HG03139 (cell line): ENCODE measurements at regions not wholly inside any gene's neighbourhood (a gene's known extent, or its start where the extent isn't known, plus 50 kb on each side); places are given as distances from the start of the nearest gene placed in this dataset.
"Not testable (repeated sequence)": the region's sequence is repeated elsewhere in the genome, so short reads cannot be mapped to it uniquely, and the experiment has no call there.

Experiments used
- ATAC-seq: cut with Tn5 transposase; IDR thresholded peaks from one replicate; pipeline ENCODE4 v1.9.1; 2021; ENCODE audit not compliant: unreplicated experiment

DNA sequence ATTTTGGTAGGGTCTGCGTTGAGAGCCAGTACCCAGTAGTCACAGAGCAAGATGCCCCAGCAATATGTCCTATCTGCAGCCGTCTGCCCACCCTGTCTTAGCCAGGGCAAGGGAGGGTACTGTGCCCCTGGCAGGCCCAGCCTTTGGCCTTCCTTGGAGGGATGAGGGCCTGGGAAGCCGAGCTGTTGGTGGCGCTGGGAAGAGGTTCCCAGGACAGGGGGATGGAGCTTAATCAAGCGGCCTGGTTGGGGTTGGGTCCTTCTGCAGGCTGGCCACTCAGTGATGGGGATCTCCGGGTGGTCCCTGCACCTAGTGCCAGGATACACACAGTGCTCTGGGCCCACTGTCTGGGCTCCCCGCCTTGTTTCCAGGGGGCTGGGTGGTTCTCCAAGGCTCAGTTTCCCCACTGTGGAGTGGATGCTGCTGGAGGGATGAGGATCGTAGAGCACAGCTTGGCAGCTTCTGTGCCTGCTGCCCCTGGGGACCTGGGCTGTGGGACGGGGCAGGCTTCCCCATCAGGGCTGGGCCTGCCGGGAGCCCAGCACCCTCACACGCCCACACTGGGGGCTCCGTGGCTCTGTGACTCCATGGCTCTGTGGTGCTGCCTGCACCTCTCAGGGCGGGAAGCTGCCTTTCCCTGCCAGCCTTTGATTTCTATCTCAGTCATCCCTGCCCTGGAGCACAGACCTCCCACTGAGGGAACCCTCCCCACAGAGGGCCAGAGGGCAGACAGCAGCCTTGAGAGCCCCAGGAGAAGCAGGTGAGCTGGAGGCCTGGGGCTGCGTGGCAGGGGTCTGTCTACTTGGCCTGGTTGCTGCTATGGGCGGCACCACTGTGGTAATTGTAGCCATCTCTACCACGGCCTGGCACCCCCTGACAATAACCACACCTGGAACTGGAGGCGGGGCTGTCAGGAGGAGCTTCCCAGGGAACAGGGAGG is 357.0 kb downstream of the TMEM121 start:
- no peak for ATAC-seq

DNA sequence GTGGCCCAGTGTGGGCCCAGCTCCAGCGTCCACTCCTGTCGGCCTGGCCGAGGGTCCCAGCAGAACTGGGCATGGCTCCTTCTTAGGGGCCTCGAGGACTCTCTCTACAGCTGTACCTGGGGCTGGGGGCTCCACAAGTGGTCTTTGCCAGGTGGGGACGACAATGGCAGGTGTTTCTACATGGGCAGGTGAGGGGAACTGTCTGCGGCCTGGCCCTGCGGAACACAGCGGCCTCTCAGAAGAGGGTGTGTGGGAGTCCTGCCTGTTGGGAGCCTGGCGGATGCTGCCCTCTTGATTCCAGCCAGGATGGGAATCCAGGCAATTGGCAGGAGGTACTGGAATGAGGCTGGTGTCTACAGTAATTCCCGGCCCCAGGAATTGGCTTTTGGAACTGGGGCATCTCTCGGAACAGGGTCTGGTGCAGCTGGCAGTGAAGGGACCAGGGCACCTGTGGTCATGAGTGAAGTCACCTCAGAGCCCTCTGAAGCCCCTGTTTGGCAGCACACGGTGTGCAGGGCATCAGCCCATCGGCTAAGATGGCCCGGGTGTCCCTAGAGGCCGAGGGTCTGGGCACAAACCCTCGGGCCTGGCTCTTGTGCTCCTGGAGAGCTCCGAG is 357.9 kb downstream of the TMEM121 start:
- ATAC-seq = not testable (repeated sequence)

DNA sequence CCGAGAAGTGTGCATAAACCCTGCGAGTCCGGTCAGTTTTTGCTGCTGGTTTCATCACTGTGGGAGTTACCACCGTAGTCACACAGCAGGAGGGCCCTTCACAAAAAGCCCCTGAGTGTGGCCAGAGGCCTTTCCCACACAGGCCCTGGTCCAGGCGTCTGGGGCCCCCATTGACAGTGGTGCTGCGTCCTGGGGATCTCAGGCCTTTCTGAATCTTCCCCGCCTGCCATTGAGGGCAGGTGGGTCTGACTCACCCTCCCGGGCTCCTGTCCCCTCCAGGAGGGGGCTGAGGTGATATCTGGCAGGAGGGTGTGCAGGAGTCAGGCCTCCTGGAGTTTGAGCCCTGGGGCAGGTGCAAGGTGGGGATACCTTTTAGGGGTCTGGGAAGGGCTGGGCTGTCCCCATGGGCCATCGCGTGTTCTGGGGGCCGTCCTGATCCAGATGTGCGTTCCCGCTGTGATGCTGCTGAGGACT is 358.5 kb downstream of the TMEM121 start:
- ATAC-seq = no peak

DNA sequence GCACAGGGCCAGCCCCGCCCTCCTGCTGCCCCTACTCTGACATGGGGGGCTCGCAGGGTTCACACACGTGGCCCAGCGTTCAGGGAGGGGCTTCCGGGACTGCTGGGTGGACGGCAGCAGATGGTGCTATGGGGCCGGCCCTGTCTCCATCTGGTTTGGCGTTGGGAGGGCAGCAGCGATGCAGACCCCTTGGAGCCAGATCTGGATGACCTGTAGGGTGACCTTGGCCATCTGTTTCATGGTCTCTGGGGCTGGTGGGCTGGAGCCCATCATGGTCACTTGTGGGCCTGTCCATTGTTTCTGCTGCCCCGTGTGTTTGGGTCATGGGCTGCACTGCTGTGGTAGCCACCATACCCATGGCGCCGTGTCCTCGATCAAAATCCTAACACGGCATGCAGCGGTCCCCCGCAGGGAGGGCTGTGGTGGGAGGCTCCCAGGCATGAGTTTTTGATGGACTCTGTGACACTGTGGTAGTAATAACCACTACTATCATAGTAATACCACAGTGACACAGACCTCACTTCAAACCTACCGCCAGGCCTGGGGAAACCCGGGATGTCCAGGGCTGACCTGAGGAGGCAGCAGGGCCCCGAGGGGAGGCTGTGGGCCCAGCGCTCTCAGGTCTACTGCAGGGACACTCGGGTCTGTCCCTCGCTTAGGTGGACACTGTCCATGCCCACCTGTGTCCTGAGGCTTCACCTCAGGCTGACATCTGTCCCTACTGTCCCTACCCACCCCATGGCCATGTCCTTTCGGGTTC is 359.4 kb downstream of the TMEM121 start:
- ATAC-seq = no peak

DNA sequence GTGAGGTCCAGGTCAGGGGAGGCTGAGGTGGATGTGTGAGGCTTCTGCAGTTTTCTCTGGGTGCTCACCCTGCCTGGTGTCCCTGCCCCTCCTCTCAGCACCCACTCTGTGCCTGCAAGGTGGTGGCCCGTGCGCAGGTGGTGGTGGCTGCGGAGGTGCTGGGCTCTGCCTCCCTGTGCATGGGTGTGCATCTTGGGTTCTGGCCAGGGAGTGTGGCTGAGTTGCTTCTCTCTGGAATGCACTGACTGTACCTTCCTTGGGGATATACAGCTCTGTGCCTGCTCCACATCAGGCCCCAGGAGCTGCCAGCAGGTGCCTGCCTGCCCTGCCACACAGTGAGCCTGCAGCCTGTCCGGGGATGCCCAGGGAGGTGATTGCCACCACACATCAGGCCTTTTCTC is 360.4 kb downstream of the TMEM121 start:
- not testable (repeated sequence) for ATAC-seq

DNA sequence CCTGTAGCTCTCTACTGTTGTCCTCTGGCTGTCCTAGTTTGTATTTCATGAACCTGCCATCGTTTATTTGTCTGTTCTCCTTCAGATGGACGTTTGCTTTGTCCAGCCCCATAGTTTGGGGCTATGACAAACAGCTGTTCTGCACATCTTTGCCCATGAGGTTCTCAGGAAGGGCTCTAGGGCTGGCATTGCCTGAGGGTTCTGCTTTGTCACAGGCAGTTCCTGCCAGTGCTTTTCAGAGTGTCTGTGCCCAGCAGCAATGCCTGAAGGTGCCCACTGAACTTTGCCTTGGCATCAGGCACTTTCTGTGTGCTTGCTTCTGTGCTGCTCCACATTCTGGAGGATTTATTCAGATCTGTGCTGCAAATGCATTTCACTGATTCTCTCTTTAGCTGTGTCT is 361.3 kb downstream of the TMEM121 start:
- no peak for ATAC-seq

DNA sequence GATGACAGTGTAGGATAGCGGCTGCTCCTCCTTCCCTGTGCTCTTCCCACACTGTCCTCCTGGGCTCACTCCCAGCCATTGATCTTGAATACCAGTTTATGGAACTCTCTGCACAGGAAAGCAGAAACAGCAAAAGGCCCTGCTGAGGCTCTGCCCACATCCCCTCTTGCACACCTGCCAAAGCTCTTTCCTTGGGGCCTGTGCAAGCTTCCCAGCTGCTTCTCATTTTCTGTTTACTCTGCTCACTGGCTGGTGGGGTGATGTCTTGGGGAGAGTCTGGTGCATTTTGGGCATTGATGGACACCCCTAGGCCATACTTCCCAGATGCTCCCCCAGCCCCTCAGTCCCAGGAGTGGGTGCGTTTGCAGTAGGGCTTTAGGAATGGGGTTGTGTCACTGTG is 361.8 kb downstream of the TMEM121 start:
- ATAC-seq = no peak

DNA sequence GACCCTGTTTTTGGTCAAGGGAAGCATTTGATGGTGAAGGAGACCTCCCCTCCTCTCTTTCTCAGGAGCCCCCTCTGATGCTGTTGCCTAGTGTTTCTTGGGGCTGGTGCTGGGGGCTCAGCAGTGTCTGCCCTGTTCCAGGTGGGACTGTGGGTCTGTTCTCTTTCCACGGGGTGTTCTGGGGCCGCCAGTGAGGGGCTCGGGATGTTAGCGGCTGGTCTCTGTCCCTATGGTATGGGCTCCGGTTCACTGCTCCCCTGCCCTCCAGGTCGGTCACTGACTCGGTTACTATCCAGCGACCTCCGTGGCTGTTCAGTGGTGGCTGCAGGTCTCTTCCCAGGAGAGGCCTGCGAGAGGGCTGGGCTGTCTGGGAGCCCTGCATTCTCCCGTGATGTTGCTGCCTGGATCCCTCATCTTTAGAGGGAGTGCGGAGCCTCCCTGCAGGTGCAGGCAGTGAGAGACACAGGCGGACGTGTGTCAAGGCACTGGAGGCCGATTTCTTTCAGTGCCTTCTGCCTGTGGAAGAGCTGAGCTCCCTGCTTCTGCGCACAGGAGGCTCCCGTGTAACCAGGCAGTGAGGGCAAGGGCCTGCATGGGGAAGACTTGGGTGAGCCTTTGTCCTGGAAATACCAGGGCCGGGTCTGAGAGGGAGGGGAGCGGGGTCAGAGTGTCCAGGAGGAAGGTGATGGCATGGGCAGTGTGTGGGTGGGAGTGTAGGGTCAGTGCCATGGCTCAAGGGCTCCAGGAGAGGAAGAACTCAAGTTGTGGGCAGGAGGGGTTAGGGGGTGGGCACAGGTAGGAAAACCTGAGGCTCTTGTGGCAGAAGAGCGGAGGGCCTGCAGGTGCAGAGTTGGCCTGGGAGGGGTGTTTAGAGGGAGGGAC is 362.6 kb downstream of the TMEM121 start:
- ATAC-seq = no peak

DNA sequence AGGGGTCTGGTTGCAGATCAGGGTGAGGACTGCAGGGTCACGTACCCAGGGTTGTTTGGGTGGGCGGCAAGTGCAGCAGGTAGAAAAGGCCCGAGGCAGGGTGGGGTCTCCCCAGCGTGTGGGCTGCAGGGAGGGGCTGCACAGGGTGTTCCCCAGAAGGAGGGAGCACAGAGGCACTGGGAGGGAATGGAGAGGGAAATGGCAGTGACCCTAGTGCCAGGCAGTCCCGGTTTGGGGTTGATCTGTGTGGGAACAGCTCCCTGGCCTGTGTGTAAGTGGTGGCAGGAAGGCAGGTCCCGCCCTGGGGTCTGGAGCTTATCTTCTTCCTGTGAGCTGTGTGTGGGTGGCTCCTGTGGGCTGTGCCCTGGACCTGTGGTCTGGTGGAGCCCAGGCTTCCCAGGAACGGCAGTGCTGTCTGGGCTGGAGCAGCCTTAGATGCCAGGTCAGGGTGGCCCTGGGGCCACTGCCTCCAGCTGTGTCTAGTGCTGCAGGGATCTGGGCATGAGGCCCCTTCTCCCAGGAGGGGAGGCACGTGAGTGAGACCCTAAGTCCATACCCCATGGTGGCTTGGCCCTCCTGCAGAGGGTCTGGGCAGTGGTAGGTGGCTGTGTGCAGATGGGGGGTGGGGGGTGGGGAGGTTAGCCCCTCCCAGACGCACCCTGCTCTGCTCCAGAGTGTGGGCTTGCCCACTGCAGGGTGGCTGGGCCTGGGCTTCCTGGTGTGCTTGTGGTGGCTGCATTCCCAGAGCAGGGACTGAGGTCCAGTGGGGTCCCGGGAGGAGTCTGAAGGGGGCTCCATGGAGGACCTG is 363.5 kb downstream of the TMEM121 start:
- ATAC-seq = no peak

DNA sequence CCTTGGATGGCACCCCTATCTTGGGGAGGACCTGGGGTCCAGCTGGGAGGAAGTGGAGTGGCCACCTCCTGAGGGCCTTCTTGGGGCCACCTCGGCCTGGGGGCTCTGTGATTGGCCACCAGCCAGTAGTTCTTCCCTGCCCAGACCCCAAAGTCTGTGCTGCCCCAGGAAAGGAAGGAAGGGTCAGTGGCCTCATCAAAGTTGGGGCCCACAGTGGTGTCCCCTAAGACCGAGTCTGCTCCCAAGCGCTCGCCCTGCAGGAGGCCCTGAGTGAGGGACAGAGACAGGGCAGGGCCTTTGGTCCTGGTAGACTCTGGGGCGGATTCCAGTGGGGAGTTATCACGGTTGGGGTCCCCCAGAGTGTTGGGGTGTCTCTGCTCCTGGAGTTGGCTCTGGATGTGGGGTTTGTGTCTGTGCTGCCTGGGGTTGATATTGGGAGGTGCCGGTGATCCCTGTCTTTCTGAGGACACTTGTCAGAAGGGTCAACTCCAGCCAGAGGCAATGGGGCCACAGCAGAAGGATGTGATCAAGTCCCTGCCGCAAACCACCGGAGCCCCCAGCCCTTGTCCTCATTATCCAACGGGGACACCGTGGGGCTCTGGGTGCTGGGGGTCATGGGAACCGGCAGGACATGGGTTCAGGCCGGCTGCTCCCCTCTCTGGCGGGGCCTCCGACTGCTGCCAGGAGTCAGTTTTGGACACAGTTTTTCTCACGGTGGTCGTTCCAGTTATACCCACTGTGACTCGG is 364.3 kb downstream of the TMEM121 start:
- ATAC-seq = no peak

DNA sequence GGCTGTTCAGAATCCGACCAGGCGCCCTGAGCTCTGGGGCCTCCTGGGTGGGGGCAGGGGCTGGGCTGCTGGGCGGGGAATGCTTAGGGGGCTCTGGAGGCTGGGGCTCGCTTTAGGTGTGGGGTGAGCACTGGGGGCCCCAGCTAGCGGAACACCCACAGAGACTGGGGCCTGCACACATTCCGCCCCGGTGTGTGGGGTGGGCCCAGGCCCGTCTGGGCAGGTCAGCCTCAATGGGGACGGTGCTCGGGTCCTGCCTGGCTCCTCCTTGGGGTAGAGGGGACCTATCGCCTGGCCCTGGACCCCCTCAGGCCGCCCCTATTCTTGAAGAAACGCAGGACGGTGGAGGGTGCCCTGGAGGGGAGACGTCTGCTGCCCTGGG is 364.8 kb downstream of the TMEM121 start:
- ATAC-seq = no peak

DNA sequence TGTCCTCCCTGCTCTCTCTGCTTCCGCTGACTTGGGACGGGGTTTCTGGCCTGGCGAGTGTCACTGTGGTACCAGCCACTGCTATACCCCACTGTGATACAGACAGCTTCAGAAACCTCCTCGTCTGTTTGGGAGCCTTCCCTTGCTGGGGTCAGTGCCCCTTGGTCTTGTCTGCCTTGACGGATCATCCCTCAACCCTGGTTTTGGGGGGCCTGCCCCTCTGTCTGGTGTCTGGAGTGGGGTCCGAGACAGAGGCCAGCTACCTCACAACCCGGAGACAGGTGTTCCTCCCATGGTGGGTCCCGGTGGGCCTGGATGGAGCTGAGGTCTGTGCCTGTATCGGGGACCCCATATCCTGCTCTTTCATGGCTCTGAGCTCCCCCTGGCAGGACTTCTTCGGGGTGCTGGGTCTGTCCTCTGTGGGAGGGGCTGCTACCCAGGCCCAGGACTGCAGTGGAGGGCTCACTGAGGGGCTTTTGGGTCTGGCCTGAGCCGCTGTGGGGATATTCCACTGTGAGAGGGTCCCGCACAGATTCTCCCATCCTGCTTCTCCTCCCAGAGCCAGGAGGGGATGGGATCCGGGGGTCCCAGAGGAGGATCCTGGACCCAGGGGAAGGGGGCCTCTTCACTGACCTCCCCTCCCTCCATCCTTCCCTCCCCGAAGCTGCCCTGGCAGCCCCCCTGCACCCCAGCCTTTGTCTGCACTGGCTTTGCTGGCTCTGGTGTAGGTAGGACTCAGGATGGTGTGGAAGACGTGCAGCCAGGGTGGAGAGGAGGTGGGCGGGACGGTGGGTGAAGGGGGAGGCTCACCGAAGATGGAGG is 365.5 kb downstream of the TMEM121 start:
- no peak for ATAC-seq

DNA sequence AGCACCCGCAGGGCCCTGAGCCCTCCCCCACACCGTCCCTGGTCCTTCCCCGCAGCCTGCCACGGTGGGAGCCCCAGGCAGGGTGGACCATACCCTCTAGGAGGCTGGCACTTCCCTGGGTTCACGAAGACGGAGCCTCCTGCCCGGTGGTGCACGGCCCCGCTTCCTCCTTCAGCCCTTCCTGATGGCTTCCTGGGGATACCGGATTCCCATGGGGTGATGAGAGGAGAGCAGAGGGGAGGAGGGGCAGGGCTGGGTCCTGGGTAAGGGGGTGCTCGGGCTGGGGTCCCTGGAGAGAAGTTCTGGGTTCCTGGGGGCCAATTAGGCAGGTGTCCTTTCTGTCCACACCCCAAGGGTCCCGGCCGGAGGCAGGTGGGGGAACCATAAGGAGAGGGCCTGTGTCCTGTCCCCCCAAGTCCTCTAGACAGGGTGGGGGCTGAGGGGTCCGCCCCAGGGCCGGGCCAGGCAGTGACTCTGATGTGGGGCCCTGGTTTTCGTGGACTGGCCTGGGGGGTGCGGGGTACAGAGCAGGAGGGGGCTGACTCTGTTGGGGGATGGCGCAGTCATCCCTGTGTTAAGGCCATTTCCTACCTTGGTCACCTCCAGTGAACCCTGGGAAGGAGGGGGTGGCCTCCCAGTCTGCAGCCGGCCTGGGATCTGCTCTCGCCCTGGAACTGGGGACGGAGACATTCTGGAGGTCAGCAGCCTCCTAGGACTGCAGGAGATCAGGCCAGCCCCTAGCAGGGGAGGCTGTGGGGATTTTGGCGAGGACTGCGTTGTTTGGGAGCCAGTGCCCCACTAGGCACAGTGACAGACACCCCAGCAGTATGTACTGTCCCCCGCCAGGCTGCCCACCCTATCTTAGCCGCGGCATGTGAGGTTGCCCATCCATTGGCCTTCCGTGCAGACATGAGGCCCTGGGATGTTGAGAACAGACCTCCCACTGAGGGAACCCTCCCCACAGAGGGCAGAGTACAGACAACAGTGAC is 366.4 kb downstream of the TMEM121 start:
- not testable (repeated sequence) for ATAC-seq

DNA sequence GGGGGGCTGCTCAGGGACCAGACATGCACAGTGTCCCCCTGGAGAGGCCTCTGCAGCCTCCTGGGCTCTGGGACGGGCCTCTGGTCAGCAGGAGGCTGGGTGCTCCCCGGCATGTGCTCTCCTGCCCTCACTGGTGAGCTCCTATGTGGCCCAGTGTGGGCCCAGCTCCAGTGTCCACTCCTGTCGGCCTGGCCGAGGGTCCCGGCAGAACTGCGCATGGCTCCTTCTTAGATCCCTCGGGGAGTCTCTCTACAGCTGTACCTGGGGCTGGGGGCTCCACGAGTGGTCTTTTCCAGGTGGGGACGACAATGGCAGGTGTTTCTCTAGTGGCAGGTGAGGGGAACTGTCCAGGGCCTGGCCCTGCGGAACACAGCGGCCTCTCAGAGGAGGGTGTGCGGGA is 367.3 kb downstream of the TMEM121 start:
- not testable (repeated sequence) for ATAC-seq

DNA sequence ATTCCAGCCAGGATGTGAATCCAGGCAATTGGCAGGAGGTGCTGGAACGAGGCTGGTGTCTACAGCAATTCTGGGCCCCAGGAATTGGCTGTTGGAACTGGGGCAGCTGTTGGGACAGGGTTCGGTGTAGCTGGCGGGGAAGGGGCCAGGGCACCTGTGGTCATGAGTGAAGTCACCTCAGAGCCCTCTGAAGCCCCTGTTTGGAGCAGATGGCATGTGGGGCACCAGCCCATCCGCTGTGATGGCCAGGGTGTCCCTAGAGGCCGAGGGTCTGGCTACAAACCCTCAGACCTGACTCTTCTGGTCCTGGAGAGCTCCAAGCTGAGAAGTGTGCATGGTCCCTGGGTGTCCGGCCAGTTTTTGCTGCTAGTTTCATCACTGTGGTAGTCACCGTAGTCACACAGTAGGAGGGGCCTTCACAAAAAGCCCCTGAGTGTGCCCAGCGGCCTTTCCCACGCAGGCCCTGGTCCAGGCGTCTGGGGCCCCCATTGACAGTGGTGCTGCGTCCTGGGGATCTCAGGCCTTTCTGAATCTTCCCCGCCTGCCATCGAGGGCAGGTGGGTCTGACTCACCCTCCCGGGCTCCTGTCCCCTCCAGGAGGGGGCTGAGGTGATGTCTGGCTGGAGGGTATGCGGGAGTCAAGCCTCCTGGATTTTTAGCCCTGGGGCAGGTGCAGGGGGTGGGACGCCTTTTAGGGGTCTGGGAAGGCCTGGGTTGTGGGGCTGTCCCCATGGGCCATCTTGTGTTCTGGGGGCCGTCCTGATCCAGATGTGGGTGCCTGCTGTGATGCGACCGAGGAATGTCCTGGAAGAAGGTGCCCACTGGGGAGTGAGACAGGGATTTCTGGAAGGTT is 368.0 kb downstream of the TMEM121 start:
- no peak for ATAC-seq
